Body of pancreas (tissue), 4 donors: ENCODE measurements at regions not wholly inside any gene's neighbourhood (a gene's known extent, or its start where the extent isn't known, plus 50 kb on each side); places are given as distances from the start of the nearest gene placed in this dataset.

Source experiments
- POLR2A ChIP-seq, 3 donors: fragments of 450-650 bp; IDR thresholded peaks; one replicate each; pipeline ENCODE4 v1.6.1; 2016; ENCODE audit warnings: antibody characterized with exemption in 3 of 3, mild to moderate bottlenecking in 2 of 3
- TF ChIP-seq, protein P1 (sequence below), 7 experiments: fragments of 450-650 bp in 4 of 7; fragments of 200-600 bp in 3 of 7; sonication (generic) in 3 of 7; IDR thresholded peaks; one replicate each; pipeline ENCODE4 v1.5.1; 2016 to 2019; ENCODE audit warnings: antibody characterized with exemption in 7 of 7

DNA sequence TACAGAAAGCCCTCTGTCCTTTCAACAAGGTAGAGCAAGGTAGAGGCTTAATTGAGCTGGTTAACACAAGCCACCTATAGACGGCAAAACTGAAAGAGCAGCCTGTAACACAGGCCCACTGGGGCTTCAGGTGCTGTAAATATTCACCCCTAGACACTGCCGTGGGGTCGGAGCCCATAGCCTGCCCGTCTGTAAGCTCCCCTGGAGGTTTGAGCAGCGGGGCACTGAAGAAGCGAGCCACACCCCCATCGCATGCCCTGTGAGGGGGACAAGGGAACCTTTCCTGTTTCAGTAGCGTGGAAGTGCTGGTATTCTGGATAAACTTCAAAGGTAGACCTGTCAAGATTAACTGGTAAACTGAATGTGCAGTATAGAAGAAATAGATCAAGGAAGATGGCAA is 160.4 kb downstream of the TPBG start:
- TF ChIP-seq, protein P1, sequence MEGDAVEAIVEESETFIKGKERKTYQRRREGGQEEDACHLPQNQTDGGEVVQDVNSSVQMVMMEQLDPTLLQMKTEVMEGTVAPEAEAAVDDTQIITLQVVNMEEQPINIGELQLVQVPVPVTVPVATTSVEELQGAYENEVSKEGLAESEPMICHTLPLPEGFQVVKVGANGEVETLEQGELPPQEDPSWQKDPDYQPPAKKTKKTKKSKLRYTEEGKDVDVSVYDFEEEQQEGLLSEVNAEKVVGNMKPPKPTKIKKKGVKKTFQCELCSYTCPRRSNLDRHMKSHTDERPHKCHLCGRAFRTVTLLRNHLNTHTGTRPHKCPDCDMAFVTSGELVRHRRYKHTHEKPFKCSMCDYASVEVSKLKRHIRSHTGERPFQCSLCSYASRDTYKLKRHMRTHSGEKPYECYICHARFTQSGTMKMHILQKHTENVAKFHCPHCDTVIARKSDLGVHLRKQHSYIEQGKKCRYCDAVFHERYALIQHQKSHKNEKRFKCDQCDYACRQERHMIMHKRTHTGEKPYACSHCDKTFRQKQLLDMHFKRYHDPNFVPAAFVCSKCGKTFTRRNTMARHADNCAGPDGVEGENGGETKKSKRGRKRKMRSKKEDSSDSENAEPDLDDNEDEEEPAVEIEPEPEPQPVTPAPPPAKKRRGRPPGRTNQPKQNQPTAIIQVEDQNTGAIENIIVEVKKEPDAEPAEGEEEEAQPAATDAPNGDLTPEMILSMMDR (IDR thresholded peaks at IDR 0.05): no peak
- TF ChIP-seq POLR2A (IDR thresholded peaks at IDR 0.05): no peak
